DMS 273 (cell line): ENCODE measurements at regions not wholly inside any gene's neighbourhood (a gene's known extent, or its start where the extent isn't known, plus 50 kb on each side); places are given as distances from the start of the nearest gene placed in this dataset.
"Not testable (repeated sequence)": the region's sequence is repeated elsewhere in the genome, so short reads cannot be mapped to it uniquely, and the experiment has no call there.

ENCODE experiments used
- DNase-seq: peaks from one replicate; lab custom pipeline; 2025; ENCODE audit not compliant: unreplicated experiment; lab: John Stamatoyannopoulos, UW

GRCh38 chr10:125605167-125605566, 77.8 kb downstream of the TEX36 start:
- no peak for DNase-seq

GRCh38 chr10:125602825-125603224, 80.1 kb downstream of the TEX36 start:
- no peak for DNase-seq

- no peak for DNase-seq
Measured at GRCh38 chr10:125599194-125599593, 83.8 kb downstream of the TEX36 start.

GRCh38 chr10:125595911-125596310, 87.1 kb downstream of the TEX36 start:
- no peak for DNase-seq

- no peak for DNase-seq
Measured at GRCh38 chr10:125593644-125594043, 89.3 kb downstream of the TEX36 start.

- DNase-seq, result no peak
Measured at GRCh38 chr10:125592897-125593296, 90.1 kb downstream of the TEX36 start.

- DNase-seq, result no peak
Measured at GRCh38 chr10:125591886-125592285, 91.1 kb downstream of the TEX36 start.

- not testable (repeated sequence) for DNase-seq
Measured at GRCh38 chr10:125588738-125589137, 94.2 kb downstream of the TEX36 start.

- no peak for DNase-seq
Measured at GRCh38 chr10:125584954-125585353, 98.0 kb downstream of the TEX36 start.

- no peak for DNase-seq
Measured at GRCh38 chr10:125578658-125579315, 104.2 kb downstream of the TEX36 start.

- DNase-seq, result no peak
Measured at GRCh38 chr10:125575843-125576242, 107.1 kb downstream of the TEX36 start.

GRCh38 chr10:125568156-125568555, 114.8 kb downstream of the TEX36 start:
- no peak for DNase-seq

GRCh38 chr10:125567529-125567928, 115.4 kb downstream of the TEX36 start:
- no peak for DNase-seq

- no peak for DNase-seq
Measured at GRCh38 chr10:125565046-125565445, 117.9 kb downstream of the TEX36 start.

GRCh38 chr10:125564570-125564969, 118.4 kb downstream of the TEX36 start:
- DNase-seq, result no peak

- DNase-seq, result peak; percentile 2
Measured at GRCh38 chr10:125562737-125563136, 120.2 kb downstream of the TEX36 start.

- no peak for DNase-seq
Measured at GRCh38 chr10:125560947-125561346, 122.0 kb downstream of the TEX36 start.

GRCh38 chr10:125559210-125559609, 123.8 kb downstream of the TEX36 start:
- DNase-seq, result no peak

GRCh38 chr10:125557801-125558505, 125.0 kb downstream of the TEX36 start:
- DNase-seq, result no peak

GRCh38 chr10:125557311-125557710, 125.7 kb downstream of the TEX36 start:
- DNase-seq, result no peak

- DNase-seq, result no peak
Measured at GRCh38 chr10:125556882-125557281, 126.1 kb downstream of the TEX36 start.

- DNase-seq, result no peak
Measured at GRCh38 chr10:125555743-125556142, 127.2 kb downstream of the TEX36 start.

GRCh38 chr10:125555267-125555666, 127.7 kb downstream of the TEX36 start:
- DNase-seq, result no peak
